Stimulated activated naive CD8-positive, alpha-beta T cell treated with anti-CD3 and anti-CD28 coated beads, Interleukin-15, Interleukin-2, amounts not matched to agents 100 ng/mL and 50 ng/mL, for 24 hours (primary cell): ENCODE measurements at regions not wholly inside any gene's neighbourhood (a gene's known extent, or its start where the extent isn't known, plus 50 kb on each side); places are given as distances from the start of the nearest gene placed in this dataset.
"Not testable (repeated sequence)": the region's sequence is repeated elsewhere in the genome, so short reads cannot be mapped to it uniquely, and the experiment has no call there.

Experiments
- H3K27ac Mint-ChIP-seq: one replicate; pipeline ENCODE4 v1.8.0; 2021; ENCODE audit warnings: mild to moderate bottlenecking, mixed read lengths
- H3K27me3 Mint-ChIP-seq: one replicate; pipeline ENCODE4 v1.8.0; 2021; ENCODE audit warnings: mixed read lengths
- H3K36me3 Mint-ChIP-seq: one replicate; pipeline ENCODE4 v1.8.0; 2021; ENCODE audit warnings: low read depth, mixed read lengths
- H3K4me1 Mint-ChIP-seq: one replicate; pipeline ENCODE4 v1.8.0; 2021; ENCODE audit warnings: low read depth, mixed read lengths
- H3K4me3 Mint-ChIP-seq: one replicate; pipeline ENCODE4 v1.8.0; 2021; ENCODE audit warnings: mild to moderate bottlenecking, mixed read lengths
- H3K9me3 Mint-ChIP-seq: one replicate; pipeline ENCODE4 v1.8.0; 2021; ENCODE audit warnings: mixed read lengths

- H3K4me3 Mint-ChIP-seq, H3K36me3 Mint-ChIP-seq, H3K4me1 Mint-ChIP-seq, H3K27ac Mint-ChIP-seq, H3K9me3 Mint-ChIP-seq, H3K27me3 Mint-ChIP-seq: not testable (repeated sequence)
These were observed 280.0 kb downstream of the GOLGA6L6 start for GRCh38 chr15:20261321-20262280.

DNA sequence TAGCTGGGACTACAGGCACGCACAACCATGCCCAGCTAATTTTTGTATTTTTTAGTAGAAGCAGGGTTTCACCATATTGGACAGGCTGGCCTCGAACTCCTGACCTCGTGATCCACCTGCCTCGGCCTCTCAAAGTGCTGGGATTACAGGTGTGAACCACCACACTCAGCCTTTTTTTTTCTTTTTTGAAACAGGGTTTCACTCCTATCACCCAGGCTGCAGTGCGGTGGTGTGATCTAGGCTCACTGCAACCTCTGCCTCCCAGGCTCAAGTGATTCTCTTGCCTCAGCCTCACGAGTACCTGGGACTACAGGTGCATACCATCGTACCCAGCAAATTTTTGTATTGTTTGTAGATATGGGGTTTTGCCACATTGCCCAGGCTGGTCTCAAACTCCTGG, 280.9 kb downstream of the GOLGA6L6 start:
- not testable (repeated sequence) for H3K27me3 Mint-ChIP-seq, H3K4me3 Mint-ChIP-seq, H3K27ac Mint-ChIP-seq, H3K4me1 Mint-ChIP-seq, H3K9me3 Mint-ChIP-seq, H3K36me3 Mint-ChIP-seq

DNA sequence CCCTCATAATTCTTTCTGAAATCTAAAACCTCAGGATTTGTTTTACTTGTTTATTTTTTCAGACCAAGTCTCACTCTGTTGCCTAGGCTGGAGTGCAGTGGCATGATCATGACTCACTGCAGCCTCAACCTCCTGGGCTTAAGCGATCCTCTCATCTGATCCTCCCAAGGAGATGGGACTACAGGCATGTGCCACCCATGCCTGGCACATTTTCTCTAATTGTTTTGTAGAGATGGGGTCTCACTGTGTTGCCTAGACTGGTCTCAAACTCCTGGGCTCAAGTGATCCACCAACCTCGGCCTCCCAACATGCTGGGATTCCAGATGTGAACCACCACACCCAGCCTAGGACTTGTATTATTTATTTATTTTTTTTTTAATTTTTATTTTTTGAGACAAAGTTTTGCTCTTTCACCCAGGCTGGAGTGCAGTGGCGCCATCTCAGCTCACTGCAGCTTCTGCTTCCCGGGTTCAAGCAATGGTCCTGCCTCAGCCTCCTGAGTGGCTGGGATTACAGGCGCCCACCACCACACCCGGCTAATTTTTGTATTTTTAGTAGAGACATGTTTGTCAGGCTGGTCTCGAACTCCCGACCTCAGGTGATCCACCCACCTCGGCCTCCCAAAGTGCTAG, 281.9 kb downstream of the GOLGA6L6 start:
- not testable (repeated sequence) for H3K27ac Mint-ChIP-seq, H3K27me3 Mint-ChIP-seq, H3K9me3 Mint-ChIP-seq, H3K36me3 Mint-ChIP-seq, H3K4me1 Mint-ChIP-seq, H3K4me3 Mint-ChIP-seq

GRCh38 chr15:20256394-20256793, 285.2 kb downstream of the GOLGA6L6 start:
- not testable (repeated sequence) for H3K4me3 Mint-ChIP-seq, H3K27ac Mint-ChIP-seq, H3K4me1 Mint-ChIP-seq, H3K9me3 Mint-ChIP-seq, H3K27me3 Mint-ChIP-seq, H3K36me3 Mint-ChIP-seq

DNA sequence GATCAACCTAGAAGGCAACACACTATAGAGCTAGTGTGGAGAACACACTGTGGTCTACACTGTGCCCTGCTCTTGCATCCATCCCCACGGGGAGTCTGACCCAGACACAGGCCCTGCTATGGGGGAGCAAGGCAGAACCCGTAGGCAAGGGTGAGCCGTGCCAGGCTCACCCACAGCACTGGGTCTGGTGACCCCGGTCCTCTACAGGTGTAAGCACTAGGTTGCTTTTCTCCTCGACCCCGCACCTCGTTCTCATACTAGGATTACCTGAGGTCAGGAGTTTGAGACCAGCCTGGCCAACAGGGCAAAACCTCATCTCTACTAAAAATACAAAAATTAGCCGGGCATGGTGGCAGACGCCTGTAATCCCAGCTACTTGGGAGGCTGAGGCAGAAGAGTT, 286.0 kb downstream of the GOLGA6L6 start:
- H3K4me1 Mint-ChIP-seq, H3K27me3 Mint-ChIP-seq, H3K27ac Mint-ChIP-seq, H3K36me3 Mint-ChIP-seq, H3K4me3 Mint-ChIP-seq, H3K9me3 Mint-ChIP-seq: not testable (repeated sequence)

- not testable (repeated sequence) for H3K27me3 Mint-ChIP-seq, H3K4me1 Mint-ChIP-seq, H3K9me3 Mint-ChIP-seq, H3K36me3 Mint-ChIP-seq, H3K4me3 Mint-ChIP-seq, H3K27ac Mint-ChIP-seq
These were observed 288.5 kb downstream of the GOLGA6L6 start for GRCh38 chr15:20253047-20253615.

- H3K9me3 Mint-ChIP-seq, H3K4me1 Mint-ChIP-seq, H3K36me3 Mint-ChIP-seq, H3K27ac Mint-ChIP-seq, H3K4me3 Mint-ChIP-seq, H3K27me3 Mint-ChIP-seq: not testable (repeated sequence)
These were observed 289.6 kb downstream of the GOLGA6L6 start for GRCh38 chr15:20252040-20252439.

GRCh38 chr15:20251214-20252005, 290.2 kb downstream of the GOLGA6L6 start:
- not testable (repeated sequence) for H3K9me3 Mint-ChIP-seq, H3K27me3 Mint-ChIP-seq, H3K4me3 Mint-ChIP-seq, H3K27ac Mint-ChIP-seq, H3K36me3 Mint-ChIP-seq, H3K4me1 Mint-ChIP-seq

DNA sequence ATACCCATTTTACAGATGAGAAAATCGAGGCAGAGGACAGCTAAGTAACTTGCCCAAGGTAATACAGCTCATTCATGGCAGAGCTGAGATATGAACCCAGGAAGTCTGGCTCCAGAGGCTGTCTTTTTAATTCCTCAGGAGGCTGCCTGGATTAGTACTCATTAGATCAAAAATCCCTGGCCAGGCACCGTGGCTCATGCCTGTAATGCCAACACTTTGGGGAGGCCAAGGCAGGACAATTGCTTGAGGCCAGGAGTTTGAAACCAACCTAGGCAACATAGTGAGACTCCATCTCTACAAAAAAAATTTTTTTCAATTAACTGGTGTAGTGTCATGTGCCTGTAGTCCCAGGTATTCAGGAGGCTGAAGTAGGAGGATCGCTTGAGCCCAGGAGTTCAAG, 291.4 kb downstream of the GOLGA6L6 start:
- H3K27me3 Mint-ChIP-seq, H3K36me3 Mint-ChIP-seq, H3K27ac Mint-ChIP-seq, H3K9me3 Mint-ChIP-seq, H3K4me3 Mint-ChIP-seq, H3K4me1 Mint-ChIP-seq: not testable (repeated sequence)

DNA sequence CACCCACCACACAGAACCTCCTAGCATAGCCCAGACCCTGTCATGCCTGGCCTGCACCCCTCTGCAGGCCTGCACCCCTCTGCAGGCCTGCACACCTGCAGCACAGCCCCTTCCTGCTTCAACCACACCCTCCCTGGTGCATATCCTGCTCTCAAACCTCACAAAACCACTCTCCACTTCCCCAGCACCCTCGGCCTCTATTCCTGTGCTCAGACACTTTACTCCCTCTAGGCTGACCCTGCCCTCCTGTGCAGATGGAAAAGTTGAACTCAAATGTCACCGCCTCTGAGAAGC, 292.0 kb downstream of the GOLGA6L6 start:
- H3K27ac Mint-ChIP-seq, H3K36me3 Mint-ChIP-seq, H3K27me3 Mint-ChIP-seq, H3K4me1 Mint-ChIP-seq, H3K9me3 Mint-ChIP-seq, H3K4me3 Mint-ChIP-seq: not testable (repeated sequence)

- not testable (repeated sequence) for H3K4me1 Mint-ChIP-seq, H3K36me3 Mint-ChIP-seq, H3K9me3 Mint-ChIP-seq, H3K4me3 Mint-ChIP-seq, H3K27me3 Mint-ChIP-seq, H3K27ac Mint-ChIP-seq
These were observed 293.2 kb downstream of the GOLGA6L6 start for GRCh38 chr15:20248434-20248833.

GRCh38 chr15:20247137-20247536, 294.5 kb downstream of the GOLGA6L6 start:
- H3K27ac Mint-ChIP-seq, H3K4me3 Mint-ChIP-seq, H3K27me3 Mint-ChIP-seq, H3K4me1 Mint-ChIP-seq, H3K9me3 Mint-ChIP-seq, H3K36me3 Mint-ChIP-seq: not testable (repeated sequence)

GRCh38 chr15:20246624-20247023, 295.0 kb downstream of the GOLGA6L6 start:
- H3K27ac Mint-ChIP-seq, H3K36me3 Mint-ChIP-seq, H3K4me1 Mint-ChIP-seq, H3K9me3 Mint-ChIP-seq, H3K4me3 Mint-ChIP-seq, H3K27me3 Mint-ChIP-seq: not testable (repeated sequence)

DNA sequence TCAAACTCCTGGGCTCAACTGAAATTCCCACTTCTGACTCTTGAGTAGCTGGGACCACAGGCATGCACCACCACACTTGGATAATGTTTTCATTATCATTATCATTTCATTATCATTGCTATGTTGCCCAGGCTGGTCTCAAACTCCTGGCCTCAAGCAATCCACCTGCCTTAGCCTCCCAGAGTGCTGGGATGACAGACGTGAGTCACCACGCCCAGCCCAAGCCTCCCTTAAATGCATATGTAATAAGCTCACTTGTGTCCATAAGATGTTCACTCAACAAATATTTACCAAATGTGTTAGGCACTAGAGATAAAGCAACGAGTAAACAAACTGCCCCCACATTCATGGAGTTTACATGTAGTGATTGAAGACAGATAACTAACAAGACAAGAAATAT, 295.7 kb downstream of the GOLGA6L6 start:
- H3K36me3 Mint-ChIP-seq, H3K4me1 Mint-ChIP-seq, H3K27me3 Mint-ChIP-seq, H3K27ac Mint-ChIP-seq, H3K9me3 Mint-ChIP-seq, H3K4me3 Mint-ChIP-seq: not testable (repeated sequence)

- H3K27me3 Mint-ChIP-seq, H3K4me3 Mint-ChIP-seq, H3K36me3 Mint-ChIP-seq, H3K27ac Mint-ChIP-seq, H3K4me1 Mint-ChIP-seq, H3K9me3 Mint-ChIP-seq: not testable (repeated sequence)
These were observed 296.8 kb downstream of the GOLGA6L6 start for GRCh38 chr15:20244792-20245191.
